CD4-positive, alpha-beta T cell (primary cell): ENCODE measurements at regions not wholly inside any gene's neighbourhood (a gene's known extent, or its start where the extent isn't known, plus 50 kb on each side); places are given as distances from the start of the nearest gene placed in this dataset.

ENCODE experiments used
- ATAC-seq: fragments of 200-7000 bp; cut with Tn5 transposase; one replicate; pipeline ENCODE4 v1.10.0; 2022; ENCODE audit warnings: mild to moderate bottlenecking; ENCODE audit not compliant: poor library complexity
- CTCF ChIA-PET: fragments of 350-600 bp; sonication (Branson Sonifier 250); formaldehyde crosslinking; loops from one replicate; lab custom pipeline; 2021; ENCODE audit warnings: antibody characterized with exemption, inconsistent platforms; lab: Charles Lee
- POLR2A ChIA-PET: fragments of 350-600 bp; sonication (Branson Sonifier 250); formaldehyde crosslinking; loops from one replicate; lab custom pipeline; 2021; ENCODE audit warnings: antibody characterized with exemption, inconsistent platforms; lab: Charles Lee
- DNase-seq, 14 experiments: peaks; one replicate each; pipeline ENCODE4 v3.0.0-alpha.2; 2013 to 2020; ENCODE audit warnings: mixed read lengths in 2 of 14
- H3K27ac ChIP-seq, 2 donors: one replicate each; pipeline versions ENCODE4 v1.5.1 to v1.7.0; 2013; ENCODE audit warnings: low read length in 2 of 2, low read depth in 1 of 2, mild to moderate bottlenecking in 1 of 2
- H3K27me3 ChIP-seq, 2 experiments: 1 replicate in 1 of 2; 2 replicates in 1 of 2; pipeline versions ENCODE4 v1.6.1 to v1.7.0; 2013; ENCODE audit warnings: low read length in 2 of 2, control low read depth in 1 of 2, mild to moderate bottlenecking in 1 of 2, moderate library complexity in 1 of 2; ENCODE audit not compliant: insufficient read depth in 2 of 2, control insufficient read depth in 1 of 2
- H3K36me3 ChIP-seq: one replicate; pipeline ENCODE4 v1.6.1; 2013; ENCODE audit warnings: low read length, control low read depth; ENCODE audit not compliant: insufficient read depth
- H3K4me1 ChIP-seq: one replicate; pipeline ENCODE4 v1.6.1; 2013; ENCODE audit warnings: low read length, control low read depth; ENCODE audit not compliant: insufficient read depth
- H3K4me3 ChIP-seq: one replicate; pipeline ENCODE4 v1.5.1; 2013; ENCODE audit warnings: mild to moderate bottlenecking, low read length, moderate library complexity
- H3K9me3 ChIP-seq, 2 experiments: 1 replicate in 1 of 2; 2 replicates in 1 of 2; pipeline versions ENCODE4 v1.6.1 to v1.7.0; 2013; ENCODE audit warnings: low read length in 2 of 2, mild to moderate bottlenecking in 2 of 2, control low read depth in 1 of 2, moderate library complexity in 1 of 2; ENCODE audit not compliant: control insufficient read depth in 1 of 2, insufficient read depth in 1 of 2
- H3K27ac Mint-ChIP-seq: one replicate; pipeline ENCODE4 v1.8.0; 2020; ENCODE audit warnings: mixed read lengths
- H3K27me3 Mint-ChIP-seq: one replicate; pipeline ENCODE4 v1.8.0; 2021; ENCODE audit warnings: mixed read lengths
- H3K36me3 Mint-ChIP-seq: one replicate; pipeline ENCODE4 v1.8.0; 2021; ENCODE audit warnings: low read depth, mixed read lengths
- H3K4me1 Mint-ChIP-seq: one replicate; pipeline ENCODE4 v1.8.0; 2021; ENCODE audit warnings: low read depth, mixed read lengths
- H3K4me3 Mint-ChIP-seq: one replicate; pipeline ENCODE4 v1.8.0; 2020; ENCODE audit warnings: mild to moderate bottlenecking, mixed read lengths
- H3K9me3 Mint-ChIP-seq: one replicate; pipeline ENCODE4 v1.8.0; 2020; ENCODE audit warnings: mixed read lengths
- CTCF ChIP-seq: fragments of 200-600 bp; IDR thresholded peaks from one replicate; pipeline ENCODE4 v1.8.0; 2022; ENCODE audit warnings: antibody characterized with exemption, mild to moderate bottlenecking
- intact Hi-C, 2 experiments: fragments of 100-400 bp; cut with DNase I in 1 of 2; cut with micrococcal nuclease in 1 of 2; formaldehyde crosslinking; loops; one replicate each; pipeline versions ENCODE4 v1.15.1 to v1.9.0; 2023 to 2025; cut with DNase I, micrococcal nuclease

DNA sequence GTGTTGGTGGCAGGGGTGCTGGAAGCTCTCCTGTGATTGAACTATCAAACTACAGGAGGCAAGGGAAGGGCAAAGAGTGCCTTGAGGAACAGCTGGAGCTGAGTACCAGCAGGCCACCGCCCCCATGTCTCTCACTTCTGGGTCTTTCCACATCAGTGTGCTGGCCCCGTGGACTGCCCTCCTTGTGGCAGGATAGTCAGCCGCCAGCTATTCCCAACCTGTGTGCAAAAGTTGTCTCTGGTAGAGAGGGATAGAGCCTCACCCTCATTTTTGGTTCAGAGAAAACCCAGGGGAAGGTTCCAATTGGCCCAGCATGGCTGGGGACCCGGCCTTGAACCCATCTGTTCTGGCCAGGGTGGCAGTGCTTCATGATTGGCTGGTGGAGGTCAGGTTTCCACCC, 211.8 kb downstream of the IRF8 start:
- Histone ChIP-seq H3K27me3 (peaks cover 0 to 2% of the 10 kb centered on the region in 2 experiments), H3K9me3 (peaks cover 0 to 13% of the 10 kb centered on the region in 2 experiments), H3K36me3 (no peaks in the 10 kb centered on the region), H3K27ac (no peak overlapping the region), H3K4me3 (no peak overlapping the region), H3K4me1 (no peaks in the 10 kb centered on the region)
- Mint-ChIP-seq H3K4me1 (no peaks in the 10 kb centered on the region), H3K27me3 (no peaks in the 10 kb centered on the region), H3K4me3 (no peak overlapping the region), H3K27ac (no peak overlapping the region), H3K9me3 (no peaks in the 10 kb centered on the region), H3K36me3 (no peaks in the 10 kb centered on the region)
- POLR2A ChIA-PET: no interaction called here
- no peak for TF ChIP-seq CTCF
- CTCF ChIA-PET: no interaction called here
- DNase-seq: no peak
- no peak for ATAC-seq
- intact Hi-C loops: no loop called here

- no peak overlapping the region for H3K27ac ChIP-seq
- intact Hi-C loops: no loop called here
- H3K4me3 ChIP-seq: no peak overlapping the region
- H3K36me3 ChIP-seq: no peaks in the 10 kb centered on the region
- no peak for TF ChIP-seq CTCF
- ATAC-seq (no peak), DNase-seq (no peak)
- H3K4me1 ChIP-seq: no peaks in the 10 kb centered on the region
- peaks cover 0 to 11% of the 10 kb centered on the region in 2 experiments for H3K9me3 ChIP-seq
- Mint-ChIP-seq H3K9me3 (no peaks in the 10 kb centered on the region), H3K27ac (no peak overlapping the region), H3K36me3 (no peaks in the 10 kb centered on the region), H3K27me3 (no peaks in the 10 kb centered on the region), H3K4me1 (no peaks in the 10 kb centered on the region), H3K4me3 (no peak overlapping the region)
- peaks cover 0 to 2% of the 10 kb centered on the region in 2 experiments for H3K27me3 ChIP-seq
- ChIA-PET POLR2A (no interaction called here), CTCF (no interaction called here)
Measured at GRCh38 chr16:86112178-86112577, 213.2 kb downstream of the IRF8 start.

DNA sequence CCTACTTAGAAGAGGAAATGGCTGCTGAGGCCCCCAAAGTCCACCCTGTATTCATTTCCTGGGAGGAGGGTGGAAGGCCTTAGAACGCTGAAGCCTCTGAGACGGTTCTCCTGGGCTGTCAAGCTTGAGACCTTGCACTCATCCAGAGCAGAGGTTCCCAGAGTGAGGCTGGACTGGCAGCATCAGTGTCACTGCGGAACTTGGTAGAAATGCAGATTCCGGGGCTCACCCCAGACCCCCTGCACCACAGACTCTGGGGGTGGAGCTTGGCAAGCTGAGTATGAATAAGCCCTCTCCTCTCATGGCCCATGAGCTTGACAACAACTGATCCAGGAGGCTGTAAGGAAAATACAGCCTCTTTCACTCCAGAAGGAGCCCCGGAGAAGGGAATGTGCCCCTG, 218.3 kb downstream of the IRF8 start:
- Histone ChIP-seq H3K27me3 (peaks cover 4 to 17% of the 10 kb centered on the region in 2 experiments), H3K36me3 (no peaks in the 10 kb centered on the region), H3K4me1 (no peaks in the 10 kb centered on the region), H3K9me3 (no peaks in the 10 kb centered on the region), H3K4me3 (no peak overlapping the region), H3K27ac (no peak overlapping the region)
- intact Hi-C loops: no loop called here
- POLR2A ChIA-PET: no interaction called here
- Mint-ChIP-seq H3K27me3 (no peaks in the 10 kb centered on the region), H3K36me3 (no peaks in the 10 kb centered on the region), H3K4me3 (no peak overlapping the region), H3K4me1 (no peaks in the 10 kb centered on the region), H3K9me3 (no peaks in the 10 kb centered on the region), H3K27ac (no peak overlapping the region)
- CTCF ChIA-PET: no interaction called here
- no peak for TF ChIP-seq CTCF
- DNase-seq (no peak), ATAC-seq (no peak)
